Activated naive CD4-positive, alpha-beta T cell treated with anti-CD3 and anti-CD28 coated beads for 36 hours (primary cell): ENCODE measurements at regions not wholly inside any gene's neighbourhood (a gene's known extent, or its start where the extent isn't known, plus 50 kb on each side); places are given as distances from the start of the nearest gene placed in this dataset.

Experiments used
- CTCF ChIA-PET: fragments of 350-600 bp; sonication (Branson Sonifier 250); formaldehyde crosslinking; loops from one replicate; lab custom pipeline; 2021; ENCODE audit warnings: antibody characterized with exemption; lab: Charles Lee
- DNase-seq: peaks from one replicate; pipeline ENCODE4 v3.0.0-alpha.2; 2020
- H3K27ac Mint-ChIP-seq: one replicate; pipeline ENCODE4 v1.8.0; 2021; ENCODE audit warnings: mild to moderate bottlenecking, mixed read lengths
- H3K27me3 Mint-ChIP-seq: one replicate; pipeline ENCODE4 v1.8.0; 2021; ENCODE audit warnings: low read depth, mixed read lengths
- H3K36me3 Mint-ChIP-seq: one replicate; pipeline ENCODE4 v1.8.0; 2021; ENCODE audit warnings: low read depth, mixed read lengths
- H3K4me1 Mint-ChIP-seq: one replicate; pipeline ENCODE4 v1.8.0; 2021; ENCODE audit warnings: low read depth, mixed read lengths
- H3K4me3 Mint-ChIP-seq: one replicate; pipeline ENCODE4 v1.8.0; 2021; ENCODE audit warnings: mild to moderate bottlenecking, moderate library complexity, mixed read lengths
- H3K9me3 Mint-ChIP-seq: one replicate; pipeline ENCODE4 v1.8.0; 2021; ENCODE audit warnings: mixed read lengths
- intact Hi-C: fragments of 100-400 bp; cut with micrococcal nuclease; formaldehyde crosslinking; loops from one replicate; pipeline ENCODE4 v1.15.1; 2023

DNA sequence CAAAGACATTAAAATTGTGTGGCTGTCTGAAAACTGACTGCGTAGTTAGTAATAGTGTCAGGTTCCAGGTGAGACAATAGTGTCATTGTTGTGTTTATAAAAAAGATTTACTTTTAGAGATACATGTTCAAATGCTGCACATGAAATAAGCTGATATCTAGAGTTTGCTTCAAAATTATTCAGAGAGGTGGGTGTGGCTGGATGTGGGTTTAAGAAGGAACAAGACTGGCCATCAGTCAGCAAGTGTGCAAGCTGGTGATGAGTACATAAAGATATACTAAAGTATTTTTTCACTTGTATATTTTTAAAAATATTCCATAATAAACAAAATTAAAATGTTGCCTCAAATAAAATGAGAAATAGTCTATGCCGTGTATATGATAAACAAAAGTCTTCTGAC is 190.6 kb downstream of the ARRDC4 start:
- no peak for DNase-seq
- intact Hi-C loops: no loop called here
- no peak overlapping the region for H3K27ac Mint-ChIP-seq
- H3K36me3 Mint-ChIP-seq: no peaks in the 10 kb centered on the region
- H3K9me3 Mint-ChIP-seq: peaks cover 4% of the 10 kb centered on the region
- H3K4me1 Mint-ChIP-seq: no peaks in the 10 kb centered on the region
- no peak overlapping the region for H3K4me3 Mint-ChIP-seq
- CTCF ChIA-PET: no interaction called here
- peaks cover 5% of the 10 kb centered on the region for H3K27me3 Mint-ChIP-seq

GRCh38 chr15:98152156-98152555 is 191.7 kb downstream of the ARRDC4 start:
- intact Hi-C loops: no loop called here
- no peak for DNase-seq
- Mint-ChIP-seq H3K4me1 (no peaks in the 10 kb centered on the region), H3K27me3 (peaks cover 5% of the 10 kb centered on the region), H3K4me3 (no peak overlapping the region), H3K36me3 (no peaks in the 10 kb centered on the region), H3K27ac (no peak overlapping the region), H3K9me3 (peaks cover 4% of the 10 kb centered on the region)
- CTCF ChIA-PET: no interaction called here

DNA sequence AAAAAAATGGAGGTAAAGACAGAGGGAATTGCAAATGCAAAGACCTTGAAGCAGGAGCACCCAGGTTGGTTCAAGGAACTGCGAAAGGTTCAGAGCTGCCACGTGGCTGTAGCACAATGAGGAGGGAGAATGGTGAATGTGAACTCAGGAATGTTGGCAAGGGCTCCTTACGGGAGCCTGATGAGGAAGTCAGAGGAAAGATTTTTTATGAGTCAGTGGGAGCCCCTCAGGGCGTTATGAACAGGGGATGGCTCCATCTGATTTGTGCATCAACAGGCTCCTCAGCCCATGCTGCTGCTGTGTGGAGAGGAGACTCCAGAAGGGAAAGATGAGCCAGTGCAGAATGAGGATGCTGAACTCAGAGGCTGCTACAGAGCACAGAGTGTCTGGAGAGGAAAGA is 194.4 kb downstream of the ARRDC4 start:
- intact Hi-C loops: no loop called here
- H3K4me3 Mint-ChIP-seq: no peak overlapping the region
- peaks cover 4% of the 10 kb centered on the region for H3K9me3 Mint-ChIP-seq
- no peak for DNase-seq
- no peak overlapping the region for H3K27ac Mint-ChIP-seq
- peaks cover 3% of the 10 kb centered on the region for H3K27me3 Mint-ChIP-seq
- peaks cover 6% of the 10 kb centered on the region for H3K4me1 Mint-ChIP-seq
- CTCF ChIA-PET: no interaction called here
- H3K36me3 Mint-ChIP-seq: no peaks in the 10 kb centered on the region

- no peak overlapping the region for H3K27ac Mint-ChIP-seq
- H3K4me1 Mint-ChIP-seq: peaks cover 10% of the 10 kb centered on the region
- intact Hi-C loops: no loop called here
- H3K27me3 Mint-ChIP-seq: peaks cover 3% of the 10 kb centered on the region
- H3K4me3 Mint-ChIP-seq: no peak overlapping the region
- no peak for DNase-seq
- H3K9me3 Mint-ChIP-seq: peaks cover 4% of the 10 kb centered on the region
- CTCF ChIA-PET: no interaction called here
- no peaks in the 10 kb centered on the region for H3K36me3 Mint-ChIP-seq
Measured at GRCh38 chr15:98155356-98155755, 194.9 kb downstream of the ARRDC4 start.

- DNase-seq: peak; percentile 77
- Mint-ChIP-seq H3K4me1 (peaks cover 17% of the 10 kb centered on the region), H3K9me3 (no peaks in the 10 kb centered on the region), H3K4me3 (no peak overlapping the region), H3K27me3 (no peaks in the 10 kb centered on the region), H3K36me3 (no peaks in the 10 kb centered on the region), H3K27ac (no peak overlapping the region)
- intact Hi-C loops: loop anchor here (1.0 kb wide), 1 partner anchor 200 kb away; the partner anchor contains the start of gene ARRDC4
- CTCF ChIA-PET: no interaction called here
Measured at GRCh38 chr15:98160236-98160635, 199.7 kb downstream of the ARRDC4 start.

GRCh38 chr15:98163319-98164045 is 203.0 kb downstream of the ARRDC4 start:
- H3K4me3 Mint-ChIP-seq: no peak overlapping the region
- H3K27ac Mint-ChIP-seq: no peak overlapping the region
- no peaks in the 10 kb centered on the region for H3K9me3 Mint-ChIP-seq
- peaks cover 17% of the 10 kb centered on the region for H3K4me1 Mint-ChIP-seq
- no peaks in the 10 kb centered on the region for H3K36me3 Mint-ChIP-seq
- DNase-seq: no peak
- intact Hi-C loops: no loop called here
- CTCF ChIA-PET: interaction anchor here (2.1 kb wide), 1 partner anchor 15 kb away, joined by 6 read pairs; no protein-coding TSS in a partner anchor
- no peaks in the 10 kb centered on the region for H3K27me3 Mint-ChIP-seq

- CTCF ChIA-PET: no interaction called here
- Mint-ChIP-seq H3K36me3 (no peaks in the 10 kb centered on the region), H3K9me3 (no peaks in the 10 kb centered on the region), H3K27me3 (no peaks in the 10 kb centered on the region), H3K4me3 (no peak overlapping the region), H3K4me1 (peaks cover 15% of the 10 kb centered on the region), H3K27ac (no peak overlapping the region)
- intact Hi-C loops: no loop called here
- no peak for DNase-seq
Measured at GRCh38 chr15:98164571-98164970, 204.1 kb downstream of the ARRDC4 start.

DNA sequence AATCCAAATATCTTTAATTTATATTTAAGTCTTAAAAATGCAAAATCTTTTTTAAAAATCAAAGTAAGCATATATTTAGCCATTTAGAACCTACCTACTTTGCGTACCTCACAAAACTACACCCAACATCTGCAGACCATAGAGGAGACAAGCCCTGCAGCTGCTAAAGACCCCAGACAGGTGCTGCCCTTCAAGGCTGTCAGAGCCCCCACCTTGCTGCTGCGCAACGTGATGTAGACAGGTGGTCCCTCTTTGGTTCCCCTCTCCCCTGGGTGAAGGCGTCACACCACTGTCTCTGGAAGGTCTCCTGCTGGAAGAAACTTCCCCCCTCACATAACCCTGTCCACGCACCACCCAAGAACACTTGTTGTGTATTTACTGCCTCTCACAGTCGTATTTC is 204.5 kb downstream of the ARRDC4 start:
- H3K9me3 Mint-ChIP-seq: no peaks in the 10 kb centered on the region
- CTCF ChIA-PET: no interaction called here
- no peak overlapping the region for H3K27ac Mint-ChIP-seq
- no peak overlapping the region for H3K4me3 Mint-ChIP-seq
- no peak for DNase-seq
- peaks cover 11% of the 10 kb centered on the region for H3K4me1 Mint-ChIP-seq
- no peaks in the 10 kb centered on the region for H3K27me3 Mint-ChIP-seq
- H3K36me3 Mint-ChIP-seq: no peaks in the 10 kb centered on the region
- intact Hi-C loops: no loop called here

DNA sequence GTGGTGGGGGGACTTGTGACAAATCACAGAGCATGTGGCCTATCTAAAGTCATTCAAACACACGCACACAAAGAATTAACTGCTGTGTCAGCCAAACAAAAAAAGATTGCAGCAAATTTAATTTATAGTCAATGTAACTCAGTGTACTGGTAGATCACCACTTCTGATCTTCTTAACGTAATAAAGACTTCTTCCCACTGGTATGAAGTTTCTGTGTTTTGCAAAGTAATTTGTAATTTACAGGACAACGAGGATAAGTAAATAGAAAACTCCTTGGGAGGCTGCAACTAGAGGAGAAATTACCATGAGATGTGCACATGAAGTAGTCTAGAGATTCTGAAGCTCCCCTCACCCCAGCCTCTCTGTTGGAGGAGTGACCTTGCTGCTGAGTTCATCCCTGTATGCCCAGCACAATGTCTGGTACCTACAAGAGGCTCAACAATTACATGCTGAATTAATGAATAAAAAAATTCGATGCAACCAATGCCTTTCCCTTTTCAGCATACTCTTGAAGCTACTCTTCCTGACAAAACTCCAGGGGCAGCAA is 207.3 kb downstream of the ARRDC4 start:
- Mint-ChIP-seq H3K27me3 (peaks cover 1% of the 10 kb centered on the region), H3K9me3 (no peaks in the 10 kb centered on the region), H3K36me3 (no peaks in the 10 kb centered on the region), H3K4me3 (no peak overlapping the region), H3K4me1 (no peaks in the 10 kb centered on the region), H3K27ac (no peak overlapping the region)
- no peak for DNase-seq
- CTCF ChIA-PET: no interaction called here
- intact Hi-C loops: no loop called here

GRCh38 chr15:98169551-98169950 is 209.0 kb downstream of the ARRDC4 start:
- DNase-seq: no peak
- H3K4me3 Mint-ChIP-seq: no peak overlapping the region

GRCh38 chr15:98174286-98174685 is 213.8 kb downstream of the ARRDC4 start:
- DNase-seq: peak; percentile 7
- intact Hi-C loops: no loop called here
- Mint-ChIP-seq H3K27ac (no peak overlapping the region), H3K36me3 (no peaks in the 10 kb centered on the region), H3K4me3 (no peak overlapping the region), H3K27me3 (peaks cover 18% of the 10 kb centered on the region), H3K9me3 (no peaks in the 10 kb centered on the region), H3K4me1 (peaks cover 8% of the 10 kb centered on the region)
- CTCF ChIA-PET: no interaction called here

More at GRCh38 chr15:98169551-98169950, 209.0 kb downstream of the ARRDC4 start:
- CTCF ChIA-PET: interaction anchor here (1.0 kb wide), 1 partner anchor 8 kb away, joined by 3 read pairs; no protein-coding TSS in a partner anchor
- no peak overlapping the region for H3K27ac Mint-ChIP-seq
- H3K36me3 Mint-ChIP-seq: no peaks in the 10 kb centered on the region
- intact Hi-C loops: no loop called here
- H3K4me1 Mint-ChIP-seq: no peaks in the 10 kb centered on the region
- no peaks in the 10 kb centered on the region for H3K9me3 Mint-ChIP-seq
- H3K27me3 Mint-ChIP-seq: peaks cover 2% of the 10 kb centered on the region

- no peak for DNase-seq
- H3K27me3 Mint-ChIP-seq: peaks cover 22% of the 10 kb centered on the region
- no peak overlapping the region for H3K4me3 Mint-ChIP-seq
- peaks cover 8% of the 10 kb centered on the region for H3K4me1 Mint-ChIP-seq
- no peaks in the 10 kb centered on the region for H3K9me3 Mint-ChIP-seq
- H3K27ac Mint-ChIP-seq: no peak overlapping the region
- intact Hi-C loops: loop anchor here (5.0 kb wide), 1 partner anchor 93 kb away; no protein-coding TSS in a partner anchor
- no peaks in the 10 kb centered on the region for H3K36me3 Mint-ChIP-seq
- CTCF ChIA-PET: no interaction called here
Measured at GRCh38 chr15:98174841-98175240, 214.3 kb downstream of the ARRDC4 start.
